Glutamatergic neuron (in vitro differentiated cells): ENCODE measurements at regions not wholly inside any gene's neighbourhood (a gene's known extent, or its start where the extent isn't known, plus 50 kb on each side); places are given as distances from the start of the nearest gene placed in this dataset.
A peak's percentile ranks its signal among the peaks of the same experiment; 100 is the strongest.

ENCODE experiments used
- DNase-seq: peaks from one replicate; pipeline ENCODE4 v3.0.0; 2022
- H3K27ac Mint-ChIP-seq: one replicate; pipeline ENCODE4 v1.8.0; 2020; ENCODE audit warnings: mild to moderate bottlenecking, mixed read lengths, inconsistent platforms; ENCODE audit not compliant: unreplicated experiment
- H3K27me3 Mint-ChIP-seq: one replicate; pipeline ENCODE4 v1.8.0; 2020; ENCODE audit warnings: mild to moderate bottlenecking, moderate library complexity, mixed read lengths, inconsistent platforms; ENCODE audit not compliant: unreplicated experiment
- H3K36me3 Mint-ChIP-seq: one replicate; pipeline ENCODE4 v1.8.0; 2020; ENCODE audit warnings: mild to moderate bottlenecking, mixed read lengths, inconsistent platforms; ENCODE audit not compliant: unreplicated experiment
- H3K4me1 Mint-ChIP-seq: one replicate; pipeline ENCODE4 v1.8.0; 2020; ENCODE audit warnings: mild to moderate bottlenecking, low read depth, mixed read lengths, inconsistent platforms; ENCODE audit not compliant: unreplicated experiment
- H3K4me3 Mint-ChIP-seq: one replicate; pipeline ENCODE4 v1.8.0; 2020; ENCODE audit warnings: mild to moderate bottlenecking, mixed read lengths, inconsistent platforms; ENCODE audit not compliant: unreplicated experiment
- H3K9me3 Mint-ChIP-seq: one replicate; pipeline ENCODE4 v1.8.0; 2020; ENCODE audit warnings: mild to moderate bottlenecking, moderate library complexity, mixed read lengths, inconsistent platforms; ENCODE audit not compliant: unreplicated experiment
- CTCF ChIP-seq: fragments of 200-600 bp; sonication (generic); IDR thresholded peaks from one replicate; pipeline ENCODE4 v1.5.0; 2021; ENCODE audit not compliant: partially characterized antibody, unreplicated experiment

GRCh38 chr12:89899651-89900050, 191.0 kb upstream of the ATP2B1 start:
- H3K27me3 Mint-ChIP-seq = no peaks in the 10 kb centered on the region
- DNase-seq = peak; percentile 14
- H3K9me3 Mint-ChIP-seq = no peaks in the 10 kb centered on the region
- H3K4me3 Mint-ChIP-seq = no peak overlapping the region
- no peak for TF ChIP-seq CTCF
- peaks cover 20% of the 10 kb centered on the region for H3K4me1 Mint-ChIP-seq
- H3K27ac Mint-ChIP-seq = peak overlapping the region; percentile 60
- H3K36me3 Mint-ChIP-seq = no peaks in the 10 kb centered on the region

DNA sequence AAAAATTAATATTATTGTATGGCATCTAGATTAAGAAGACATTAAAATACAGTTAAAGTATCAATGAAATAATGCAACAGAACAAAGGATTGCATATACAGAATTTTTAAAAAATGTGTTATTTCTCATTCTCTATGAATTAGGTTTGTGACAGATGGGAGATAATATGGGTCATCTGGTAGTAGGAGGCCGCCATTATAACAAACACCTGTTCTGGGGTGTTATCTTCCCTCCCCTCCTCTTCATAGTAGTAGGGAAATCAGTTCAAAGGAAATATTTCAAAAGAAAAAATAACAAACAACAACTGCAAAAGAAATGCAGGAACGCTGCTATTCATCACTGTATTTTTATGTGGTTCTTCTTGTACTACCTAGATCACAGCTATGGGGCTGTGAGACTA, 187.0 kb upstream of the ATP2B1 start:
- Mint-ChIP-seq H3K4me3 (no peak overlapping the region), H3K4me1 (peaks cover 28% of the 10 kb centered on the region), H3K9me3 (no peaks in the 10 kb centered on the region), H3K36me3 (no peaks in the 10 kb centered on the region), H3K27ac (no peak overlapping the region), H3K27me3 (no peaks in the 10 kb centered on the region)
- no peak for DNase-seq
- no peak for TF ChIP-seq CTCF

- Mint-ChIP-seq H3K4me3 (no peak overlapping the region), H3K27ac (no peak overlapping the region), H3K36me3 (no peaks in the 10 kb centered on the region), H3K9me3 (no peaks in the 10 kb centered on the region), H3K27me3 (no peaks in the 10 kb centered on the region), H3K4me1 (peaks cover 28% of the 10 kb centered on the region)
- no peak for TF ChIP-seq CTCF
- no peak for DNase-seq
These were observed 186.5 kb upstream of the ATP2B1 start for GRCh38 chr12:89895101-89895500.

DNA sequence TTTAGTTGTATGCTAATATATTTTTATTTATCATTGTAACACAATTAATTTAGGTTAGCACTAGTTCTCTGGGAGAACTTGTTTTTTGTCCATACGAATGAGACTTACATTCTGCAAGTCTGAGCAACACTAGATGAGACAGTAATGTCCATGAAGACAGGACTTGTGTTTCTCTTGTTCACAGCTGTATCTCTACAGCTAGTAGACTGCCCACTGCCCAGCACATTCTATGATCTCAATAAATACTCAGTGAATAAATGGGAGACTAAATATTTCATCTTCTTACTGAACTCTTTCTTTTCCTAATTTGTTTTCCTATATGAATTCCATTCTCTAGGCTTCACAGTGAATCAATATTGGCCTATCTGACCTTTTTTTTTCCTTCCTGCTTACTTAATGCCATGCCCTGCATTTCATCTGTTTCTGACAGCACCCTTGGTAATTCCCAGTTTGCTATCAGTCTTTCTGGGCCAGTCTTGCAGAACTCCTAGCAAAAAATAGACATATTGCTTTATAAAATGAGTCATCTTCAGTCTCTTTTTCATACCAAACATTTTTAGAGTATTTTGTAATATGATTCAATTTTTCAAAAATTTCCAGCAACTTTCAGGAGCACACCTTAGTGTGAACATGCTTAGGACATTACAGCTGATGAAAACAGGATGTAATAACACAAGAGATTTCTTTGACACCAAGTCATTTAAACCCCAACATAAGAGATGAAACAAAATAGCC, 185.5 kb upstream of the ATP2B1 start:
- H3K4me1 Mint-ChIP-seq = peaks cover 20% of the 10 kb centered on the region
- no peak for DNase-seq
- no peaks in the 10 kb centered on the region for H3K36me3 Mint-ChIP-seq
- no peaks in the 10 kb centered on the region for H3K27me3 Mint-ChIP-seq
- no peaks in the 10 kb centered on the region for H3K9me3 Mint-ChIP-seq
- TF ChIP-seq CTCF = no peak
- no peak overlapping the region for H3K4me3 Mint-ChIP-seq
- H3K27ac Mint-ChIP-seq = peak overlapping the region; percentile 54

DNA sequence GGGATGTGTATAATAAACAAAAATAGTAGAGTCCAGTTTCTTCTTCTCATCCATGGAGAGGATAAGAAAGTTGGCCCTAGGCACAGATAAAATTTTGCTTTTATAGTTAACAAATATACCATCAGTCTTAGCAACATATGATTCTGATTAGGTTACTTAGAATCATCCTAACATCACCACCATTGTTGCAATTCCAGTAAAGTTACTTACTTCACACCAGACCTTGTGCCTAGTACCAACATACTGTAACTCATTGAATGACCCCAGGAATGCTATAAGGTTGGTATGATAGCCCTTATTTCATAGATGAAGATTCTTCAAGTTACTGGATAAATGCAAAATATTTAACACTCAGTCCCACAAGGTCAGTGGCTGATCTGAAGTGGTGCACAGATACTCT, 183.8 kb upstream of the ATP2B1 start:
- no peak overlapping the region for H3K4me3 Mint-ChIP-seq
- no peak for DNase-seq
- H3K27ac Mint-ChIP-seq = no peak overlapping the region
- H3K4me1 Mint-ChIP-seq = peaks cover 15% of the 10 kb centered on the region
- no peaks in the 10 kb centered on the region for H3K27me3 Mint-ChIP-seq
- H3K36me3 Mint-ChIP-seq = no peaks in the 10 kb centered on the region
- no peaks in the 10 kb centered on the region for H3K9me3 Mint-ChIP-seq
- TF ChIP-seq CTCF = no peak
